Peyer's patch (tissue), 4 donors: ENCODE measurements at regions not wholly inside any gene's neighbourhood (a gene's known extent, or its start where the extent isn't known, plus 50 kb on each side); places are given as distances from the start of the nearest gene placed in this dataset.

Source experiments
- POLR2A ChIP-seq, 2 donors: fragments of 450-650 bp; IDR thresholded peaks; one replicate each; pipeline ENCODE4 v1.5.1; 2017; ENCODE audit warnings: antibody characterized with exemption in 2 of 2, mild to moderate bottlenecking in 2 of 2, moderate library complexity in 2 of 2
- TF ChIP-seq, protein P1 (sequence below), 6 experiments: fragments of 450-650 bp in 4 of 6; fragments of 200-600 bp in 2 of 6; sonication (generic) in 1 of 6; IDR thresholded peaks; one replicate each; pipeline ENCODE4 v1.5.1; 2017 to 2019; ENCODE audit warnings: antibody characterized with exemption in 6 of 6, mild to moderate bottlenecking in 3 of 6, moderate library complexity in 1 of 6

DNA sequence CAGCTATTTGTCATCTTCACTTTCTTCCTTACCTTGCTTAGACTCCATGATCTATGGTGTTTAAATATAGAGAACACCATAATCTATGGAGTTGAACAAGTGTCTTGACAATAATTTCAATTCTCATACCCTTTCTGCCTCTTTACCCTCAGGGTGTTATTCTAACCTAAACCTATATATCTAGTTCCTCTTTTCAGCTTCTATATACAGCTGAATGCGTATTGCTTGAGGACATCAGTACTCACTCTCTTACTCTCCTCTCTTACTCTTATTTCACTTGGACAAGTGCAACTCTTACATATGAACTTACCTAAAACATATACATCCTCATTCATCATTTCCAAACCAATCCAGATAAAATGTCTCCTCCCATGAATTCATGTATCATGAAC, 187.1 kb downstream of the RAP2B start:
- TF ChIP-seq, protein P1, sequence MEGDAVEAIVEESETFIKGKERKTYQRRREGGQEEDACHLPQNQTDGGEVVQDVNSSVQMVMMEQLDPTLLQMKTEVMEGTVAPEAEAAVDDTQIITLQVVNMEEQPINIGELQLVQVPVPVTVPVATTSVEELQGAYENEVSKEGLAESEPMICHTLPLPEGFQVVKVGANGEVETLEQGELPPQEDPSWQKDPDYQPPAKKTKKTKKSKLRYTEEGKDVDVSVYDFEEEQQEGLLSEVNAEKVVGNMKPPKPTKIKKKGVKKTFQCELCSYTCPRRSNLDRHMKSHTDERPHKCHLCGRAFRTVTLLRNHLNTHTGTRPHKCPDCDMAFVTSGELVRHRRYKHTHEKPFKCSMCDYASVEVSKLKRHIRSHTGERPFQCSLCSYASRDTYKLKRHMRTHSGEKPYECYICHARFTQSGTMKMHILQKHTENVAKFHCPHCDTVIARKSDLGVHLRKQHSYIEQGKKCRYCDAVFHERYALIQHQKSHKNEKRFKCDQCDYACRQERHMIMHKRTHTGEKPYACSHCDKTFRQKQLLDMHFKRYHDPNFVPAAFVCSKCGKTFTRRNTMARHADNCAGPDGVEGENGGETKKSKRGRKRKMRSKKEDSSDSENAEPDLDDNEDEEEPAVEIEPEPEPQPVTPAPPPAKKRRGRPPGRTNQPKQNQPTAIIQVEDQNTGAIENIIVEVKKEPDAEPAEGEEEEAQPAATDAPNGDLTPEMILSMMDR (IDR thresholded peaks at IDR 0.05) = no peak
- TF ChIP-seq POLR2A (IDR thresholded peaks at IDR 0.05) = no peak
